C4-2B (cell line): ENCODE measurements at regions not wholly inside any gene's neighbourhood (a gene's known extent, or its start where the extent isn't known, plus 50 kb on each side); places are given as distances from the start of the nearest gene placed in this dataset.

Experiments used
- CTCF ChIP-seq: fragments of 450-650 bp; conservative IDR thresholded peaks from 2 replicates; pipeline ENCODE4 v1.5.1; 2017; ENCODE audit warnings: mild to moderate bottlenecking
- ZFX ChIP-seq: fragments of 450-650 bp; IDR thresholded peaks from 2 replicates; pipeline ENCODE4 v1.6.1; 2017

- no peak for TF ChIP-seq CTCF
- no peak for TF ChIP-seq ZFX
These were observed 58.7 kb upstream of the PAPPA start for GRCh38 chr9:116094846-116095245.
